ENCODE measurements at regions not wholly inside any gene's neighbourhood (a gene's known extent, or its start where the extent isn't known, plus 50 kb on each side); places are given as distances from the start of the nearest gene placed in this dataset.

DNA sequence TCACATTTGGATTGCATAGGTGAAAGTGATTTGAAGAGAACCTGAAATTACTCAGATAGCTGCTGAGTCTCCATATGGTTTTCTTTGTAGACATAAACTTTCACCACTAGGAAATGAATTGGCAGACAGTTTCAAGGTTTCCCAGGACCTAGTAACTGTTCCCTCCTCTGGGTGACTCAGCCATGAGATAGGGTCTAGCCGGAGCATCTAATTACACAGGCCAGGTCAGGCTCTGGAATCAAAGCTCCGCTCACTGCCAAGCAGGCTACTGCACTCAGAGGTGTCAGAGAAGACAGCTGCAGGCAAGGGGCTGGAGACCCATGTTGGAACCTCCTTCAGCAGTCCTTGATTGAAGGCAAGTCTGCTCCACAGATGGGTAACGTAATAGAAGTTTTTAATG, 429.2 kb downstream of the TNS1 start:
- no peak for DNase-seq

GRCh38 chr2:217570394-217570793, 432.4 kb downstream of the TNS1 start:
- no peak for DNase-seq

DNA sequence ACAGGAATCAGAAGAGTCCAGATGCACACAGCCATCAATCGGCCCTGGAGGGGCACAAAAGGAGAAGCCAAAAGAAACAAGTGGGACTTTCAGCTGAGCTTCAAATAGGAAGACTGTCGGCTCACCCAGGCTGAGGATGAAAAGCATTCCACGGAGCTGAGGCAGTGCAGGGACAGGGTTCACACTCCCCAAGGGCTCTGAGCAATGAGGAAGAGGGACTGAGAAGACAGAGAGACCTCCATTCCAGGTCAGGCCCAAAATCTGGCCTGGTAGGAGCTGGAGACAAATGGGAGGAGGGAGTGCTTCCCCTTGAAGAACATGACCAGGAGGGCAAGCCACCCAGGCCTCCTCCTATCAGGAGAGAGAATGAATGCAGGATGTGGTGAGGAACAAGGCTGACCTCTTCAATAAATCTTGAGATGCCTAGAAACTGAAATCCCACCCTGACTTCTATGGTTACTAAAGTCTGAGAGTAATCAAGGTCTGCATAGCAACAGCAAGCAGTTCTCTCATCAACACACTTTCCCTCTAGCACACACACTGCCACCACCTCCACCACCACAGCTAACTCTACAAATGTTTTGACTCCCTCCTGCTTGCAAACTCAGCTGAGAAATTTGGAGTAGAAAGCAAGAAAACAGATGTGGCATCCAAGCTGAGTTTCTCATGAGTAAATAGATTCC, 434.4 kb downstream of the TNS1 start:
- DNase-seq = peak; percentile 30

DNA sequence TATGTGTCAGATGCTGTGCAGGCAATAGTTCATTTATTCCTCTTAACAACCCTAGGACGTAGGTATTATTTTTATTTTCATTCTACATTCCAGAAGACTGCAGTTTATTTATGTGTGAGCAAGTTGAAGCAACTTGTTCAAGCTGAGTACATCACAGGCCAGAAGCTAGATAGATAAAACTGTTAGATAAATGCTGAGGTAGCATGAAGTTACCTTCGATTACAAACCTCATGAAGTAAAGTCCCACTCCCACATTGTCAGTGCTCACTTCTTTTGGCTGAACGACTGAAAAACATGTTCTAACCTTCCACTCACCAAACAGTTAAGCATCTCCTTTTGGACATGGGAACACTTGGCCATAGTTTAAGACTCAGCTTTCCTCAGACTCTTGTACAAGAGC, 439.2 kb downstream of the TNS1 start:
- no peak for DNase-seq

- DNase-seq = no peak
Observed at GRCh38 chr2:217562871-217563480, 439.8 kb downstream of the TNS1 start.

- DNase-seq = no peak
Observed at GRCh38 chr2:217559084-217559483, 443.7 kb downstream of the TNS1 start.

DNA sequence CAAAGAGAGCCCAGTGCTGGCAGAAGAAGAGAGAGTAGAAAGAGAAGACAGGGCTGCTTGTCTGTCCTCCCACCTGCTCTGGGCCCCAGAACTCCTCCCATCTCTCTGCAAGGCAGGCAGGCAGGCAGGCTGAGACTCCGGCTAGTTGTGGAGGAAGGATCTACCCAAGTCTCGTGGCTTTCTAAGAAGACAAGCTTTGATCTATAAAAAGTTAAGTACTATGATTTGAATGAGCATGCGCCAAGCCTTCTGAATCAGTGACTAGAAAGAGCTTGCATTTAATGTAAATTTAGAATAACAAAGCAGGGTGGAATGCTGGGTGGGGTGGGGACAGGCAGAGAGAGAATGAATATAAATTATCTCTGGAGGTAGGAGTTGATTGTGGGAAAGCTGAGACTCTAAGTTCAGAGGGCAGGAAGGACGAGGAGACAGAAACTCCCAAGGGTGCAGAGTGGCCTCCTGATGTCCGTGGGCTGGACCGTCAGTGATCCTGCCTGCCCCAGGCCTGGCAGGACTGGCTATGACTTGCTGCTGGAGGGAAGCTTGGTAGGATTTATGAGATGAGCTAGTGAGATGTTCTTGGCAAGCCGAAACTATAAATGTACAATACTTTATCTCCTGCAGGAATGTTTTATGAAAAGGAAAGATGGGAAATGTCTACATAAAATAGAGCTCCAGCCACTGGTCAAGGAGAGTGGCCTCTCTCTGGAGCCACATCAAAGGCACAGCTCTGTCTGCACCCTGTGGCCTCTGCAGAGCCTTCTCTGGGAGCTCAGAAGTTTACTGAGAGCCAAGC, 447.5 kb downstream of the TNS1 start:
- peak; percentile 49 for DNase-seq

DNA sequence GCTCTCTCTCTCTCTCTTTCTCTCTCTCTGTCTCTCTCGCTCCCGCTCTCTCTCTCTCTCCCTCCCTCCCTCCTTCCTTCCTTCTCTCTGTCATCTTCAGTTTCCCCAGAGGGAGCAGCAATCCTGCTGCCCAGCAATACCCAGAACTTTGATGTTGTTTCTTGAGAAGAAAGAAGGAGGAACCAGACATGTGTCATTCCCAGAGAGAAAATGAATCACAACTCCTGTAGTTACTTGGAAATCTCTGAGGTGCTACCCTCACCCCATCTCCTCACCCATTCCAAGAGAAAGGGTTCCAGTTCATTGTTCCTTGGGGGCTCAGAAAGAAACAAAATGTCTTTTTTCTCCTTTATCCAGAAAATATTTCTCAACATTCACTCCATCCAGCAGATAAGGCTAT, 449.1 kb downstream of the TNS1 start:
- no peak for DNase-seq

- DNase-seq = no peak
Observed at GRCh38 chr2:217553202-217553601, 449.6 kb downstream of the TNS1 start.

- DNase-seq = no peak
Observed at GRCh38 chr2:217552081-217552480, 450.7 kb downstream of the TNS1 start.

DNA sequence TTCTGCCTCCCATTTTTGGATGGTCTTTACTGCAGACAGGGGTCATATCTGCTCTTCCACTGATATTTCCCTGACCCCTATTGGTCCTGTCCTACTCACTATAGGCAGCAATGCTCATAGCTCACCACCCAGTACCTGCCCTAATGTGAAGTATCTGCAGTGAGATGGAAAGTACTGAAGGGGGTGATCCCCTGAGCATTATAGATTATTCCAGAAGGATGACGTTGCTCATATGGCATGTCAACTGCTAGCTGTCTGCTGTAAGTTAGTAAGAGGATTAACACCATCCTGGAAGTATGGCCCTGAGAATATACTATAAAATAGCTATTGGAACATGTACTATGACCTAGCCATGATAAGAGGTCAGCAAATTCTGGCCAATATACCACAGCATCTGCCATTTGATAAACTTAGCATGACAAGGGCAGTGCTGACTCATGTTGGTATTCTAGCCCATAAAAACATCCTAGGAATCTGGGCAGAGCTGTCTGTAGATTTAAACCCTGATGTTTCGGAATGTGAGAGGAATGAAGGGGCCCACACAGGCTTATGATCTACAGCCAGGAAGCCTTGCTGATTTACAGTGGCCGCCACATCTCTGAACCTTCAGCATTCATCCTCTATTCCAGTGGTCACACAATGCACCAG, 451.4 kb downstream of the TNS1 start:
- DNase-seq = peak; percentile 42

GRCh38 chr2:217539126-217539525, 463.7 kb downstream of the TNS1 start:
- DNase-seq = peak; percentile 33

DNA sequence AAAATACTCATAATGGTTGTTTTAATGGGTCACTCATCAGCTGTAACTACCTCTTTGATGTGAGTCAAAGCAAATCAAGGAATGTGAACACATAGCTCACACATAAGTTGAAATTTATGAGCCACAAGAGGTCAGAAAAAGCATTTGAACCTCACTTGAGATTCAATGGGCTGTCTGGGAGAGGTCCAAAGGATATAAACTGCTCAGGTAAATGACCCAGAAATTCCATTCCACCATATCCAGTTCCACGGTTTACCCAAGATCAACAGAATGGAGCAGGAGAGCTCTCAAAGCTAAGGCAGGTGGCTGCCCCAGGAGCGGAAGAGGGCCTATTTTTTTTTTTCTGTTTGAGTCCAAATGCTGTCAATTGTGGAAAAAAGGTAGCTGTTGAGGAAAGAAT, 464.1 kb downstream of the TNS1 start:
- no peak for DNase-seq

- no peak for DNase-seq
Observed at GRCh38 chr2:217535957-217536708, 466.7 kb downstream of the TNS1 start.

DNA sequence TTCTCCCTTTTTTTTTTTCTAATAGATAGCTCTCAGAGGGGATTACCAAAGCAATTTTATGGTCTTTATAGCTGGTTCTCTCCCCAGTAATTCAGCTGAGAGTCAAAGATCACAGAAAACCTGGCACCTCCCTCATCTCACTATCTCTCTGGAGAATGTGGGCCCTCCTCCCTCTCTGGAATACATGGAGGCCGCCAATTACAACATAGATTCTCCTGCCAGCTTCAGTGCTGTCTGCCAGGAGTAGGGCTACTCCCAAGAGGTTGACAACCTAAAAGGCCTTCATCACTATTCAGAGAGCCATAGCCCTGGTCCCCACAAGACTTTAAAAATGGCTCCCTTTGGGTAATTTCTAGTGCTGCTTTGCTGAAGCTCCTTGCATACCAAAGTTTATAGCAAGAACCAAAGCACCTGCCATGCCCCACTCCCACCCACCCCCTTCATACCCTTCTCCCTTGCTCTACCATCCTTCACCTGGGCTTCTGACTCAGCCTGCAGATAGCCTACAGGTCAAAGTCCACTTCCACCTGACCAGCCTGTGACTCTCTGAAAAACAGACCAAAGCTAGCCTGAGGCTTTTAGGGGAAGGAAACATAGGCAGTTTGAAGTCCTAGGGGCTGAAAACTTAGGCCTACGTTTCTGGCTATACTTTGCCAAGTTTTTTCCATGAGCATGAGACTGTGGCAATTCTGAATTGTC, 472.3 kb downstream of the TNS1 start:
- no peak for DNase-seq

DNA sequence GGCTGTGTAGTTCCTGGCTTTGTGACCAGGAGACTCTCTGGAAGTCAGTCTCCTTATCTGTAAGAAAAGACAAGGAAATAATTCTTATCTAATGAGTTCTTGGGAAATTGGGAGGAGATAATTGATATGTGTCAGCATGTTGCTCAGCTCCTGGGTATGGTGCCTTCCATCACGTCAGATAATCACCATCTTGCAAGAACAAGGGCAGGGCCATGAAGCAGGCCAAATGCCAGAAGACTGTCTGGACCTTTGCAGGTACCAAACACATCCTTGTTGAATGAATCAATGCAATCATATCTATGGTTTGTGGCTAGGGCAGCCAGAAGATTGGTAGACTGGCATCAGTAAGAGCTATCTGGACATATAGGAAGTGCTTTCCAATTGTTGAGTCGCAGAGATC, 473.5 kb downstream of the TNS1 start:
- DNase-seq = no peak

GRCh38 chr2:217527590-217528202, 475.1 kb downstream of the TNS1 start:
- DNase-seq = no peak

GRCh38 chr2:217525076-217525475, 477.7 kb downstream of the TNS1 start:
- DNase-seq = no peak

- peak; percentile 34 for DNase-seq
Observed at GRCh38 chr2:217523286-217523685, 479.5 kb downstream of the TNS1 start.

- no peak for DNase-seq
Observed at GRCh38 chr2:217521820-217522219, 481.0 kb downstream of the TNS1 start.

DNA sequence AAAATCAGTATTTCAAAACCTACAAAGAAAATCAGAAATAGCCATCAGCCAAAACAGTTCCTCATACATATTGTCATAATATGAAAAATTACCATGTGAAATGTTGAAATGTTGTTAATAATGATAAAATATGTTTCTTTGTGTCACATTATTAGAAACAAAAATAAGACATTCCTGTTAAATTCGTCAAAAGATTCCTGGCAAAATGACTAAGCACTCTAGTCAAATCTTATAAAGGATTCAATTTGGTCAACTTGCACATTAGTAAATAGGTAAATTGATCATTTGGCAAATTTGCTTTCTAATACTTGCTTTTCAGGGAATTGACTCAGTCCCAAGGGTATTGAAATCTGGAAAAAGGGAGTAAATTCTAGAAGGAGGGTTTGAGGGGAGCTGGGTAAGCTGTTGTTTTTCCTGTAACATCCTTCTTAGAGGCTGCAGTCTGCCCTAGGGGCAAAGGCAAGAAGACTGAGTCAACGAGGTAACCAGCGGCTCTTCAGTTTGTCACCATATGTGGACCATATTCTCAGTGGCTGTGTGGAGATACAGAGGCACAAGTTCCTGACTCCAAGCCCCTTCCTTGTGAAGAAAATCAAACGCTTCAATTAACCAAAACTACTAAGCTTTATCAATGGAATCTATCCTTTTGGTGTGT, 482.3 kb downstream of the TNS1 start:
- DNase-seq = no peak
